RWPE2 (cell line): ENCODE measurements at regions not wholly inside any gene's neighbourhood (a gene's known extent, or its start where the extent isn't known, plus 50 kb on each side); places are given as distances from the start of the nearest gene placed in this dataset.
"Not testable (repeated sequence)": the region's sequence is repeated elsewhere in the genome, so short reads cannot be mapped to it uniquely, and the experiment has no call there.

ENCODE experiments used
- ATAC-seq: fragments of 200-7000 bp; cut with Tn5 transposase; 3 replicates; pipeline ENCODE4 v1.9.1; 2021; ENCODE audit warnings: low read depth
- DNase-seq: peaks from one replicate; pipeline ENCODE4 v3.0.0-alpha.2; 2020; ENCODE audit warnings: low spot score
- H3K27ac ChIP-seq: fragments of 450-650 bp; 2 replicates; pipeline ENCODE4 v1.5.1; 2017; ENCODE audit warnings: mild to moderate bottlenecking; ENCODE audit not compliant: poor library complexity, severe bottlenecking
- H3K27me3 ChIP-seq: fragments of 250-450 bp; sonication (Bioruptor Pico); 2 replicates; pipeline ENCODE4 v1.5.1; 2021; ENCODE audit warnings: mild to moderate bottlenecking, moderate library complexity; ENCODE audit not compliant: insufficient read depth, poor library complexity, severe bottlenecking
- H3K36me3 ChIP-seq: fragments of 250-450 bp; sonication (Bioruptor Pico); 2 replicates; pipeline ENCODE4 v1.5.1; 2020; ENCODE audit warnings: low read depth, mild to moderate bottlenecking, moderate library complexity
- H3K4me1 ChIP-seq: fragments of 250-450 bp; sonication (Bioruptor Pico); 2 replicates; pipeline ENCODE4 v1.5.1; 2021; ENCODE audit warnings: mild to moderate bottlenecking, moderate library complexity; ENCODE audit not compliant: insufficient read depth, poor library complexity, severe bottlenecking
- H3K4me3 ChIP-seq: fragments of 250-450 bp; sonication (Bioruptor Pico); 2 replicates; pipeline ENCODE4 v1.5.1; 2021; ENCODE audit warnings: mild to moderate bottlenecking, moderate library complexity; ENCODE audit not compliant: severe bottlenecking
- H3K9me3 ChIP-seq: fragments of 250-450 bp; sonication (Bioruptor Pico); 2 replicates; pipeline ENCODE4 v1.5.1; 2021; ENCODE audit warnings: mild to moderate bottlenecking, moderate library complexity; ENCODE audit not compliant: severe bottlenecking
- TF ChIP-seq, protein P1 (sequence below): fragments of 450-650 bp; IDR thresholded peaks from one replicate; pipeline ENCODE4 v1.5.1; 2017; ENCODE audit warnings: mild to moderate bottlenecking, moderate library complexity; ENCODE audit not compliant: poor library complexity, severe bottlenecking

GRCh38 chr15:44861439-44861910, 95.0 kb upstream of the TERB2 start:
- H3K9me3 ChIP-seq: no peaks in the 10 kb centered on the region
- no peak overlapping the region for H3K4me3 ChIP-seq
- TF ChIP-seq, protein P1, sequence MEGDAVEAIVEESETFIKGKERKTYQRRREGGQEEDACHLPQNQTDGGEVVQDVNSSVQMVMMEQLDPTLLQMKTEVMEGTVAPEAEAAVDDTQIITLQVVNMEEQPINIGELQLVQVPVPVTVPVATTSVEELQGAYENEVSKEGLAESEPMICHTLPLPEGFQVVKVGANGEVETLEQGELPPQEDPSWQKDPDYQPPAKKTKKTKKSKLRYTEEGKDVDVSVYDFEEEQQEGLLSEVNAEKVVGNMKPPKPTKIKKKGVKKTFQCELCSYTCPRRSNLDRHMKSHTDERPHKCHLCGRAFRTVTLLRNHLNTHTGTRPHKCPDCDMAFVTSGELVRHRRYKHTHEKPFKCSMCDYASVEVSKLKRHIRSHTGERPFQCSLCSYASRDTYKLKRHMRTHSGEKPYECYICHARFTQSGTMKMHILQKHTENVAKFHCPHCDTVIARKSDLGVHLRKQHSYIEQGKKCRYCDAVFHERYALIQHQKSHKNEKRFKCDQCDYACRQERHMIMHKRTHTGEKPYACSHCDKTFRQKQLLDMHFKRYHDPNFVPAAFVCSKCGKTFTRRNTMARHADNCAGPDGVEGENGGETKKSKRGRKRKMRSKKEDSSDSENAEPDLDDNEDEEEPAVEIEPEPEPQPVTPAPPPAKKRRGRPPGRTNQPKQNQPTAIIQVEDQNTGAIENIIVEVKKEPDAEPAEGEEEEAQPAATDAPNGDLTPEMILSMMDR: no peak
- H3K27ac ChIP-seq: no peak overlapping the region
- no peaks in the 10 kb centered on the region for H3K4me1 ChIP-seq
- DNase-seq: peak; percentile 65
- no peaks in the 10 kb centered on the region for H3K27me3 ChIP-seq
- no peak for ATAC-seq
- no peaks in the 10 kb centered on the region for H3K36me3 ChIP-seq

- Histone ChIP-seq H3K4me1 (no peaks in the 10 kb centered on the region), H3K4me3 (no peak overlapping the region), H3K36me3 (no peaks in the 10 kb centered on the region), H3K9me3 (no peaks in the 10 kb centered on the region), H3K27ac (no peak overlapping the region), H3K27me3 (no peaks in the 10 kb centered on the region)
- ATAC-seq (no peak), DNase-seq (no peak)
- TF ChIP-seq, protein P1: no peak
These were observed 94.6 kb upstream of the TERB2 start for GRCh38 chr15:44861917-44862316.

- H3K27me3 ChIP-seq, H3K36me3 ChIP-seq, ATAC-seq, H3K4me1 ChIP-seq, H3K9me3 ChIP-seq, H3K27ac ChIP-seq, DNase-seq, H3K4me3 ChIP-seq: not testable (repeated sequence)
These were observed 93.6 kb upstream of the TERB2 start for GRCh38 chr15:44862866-44863265.

DNA sequence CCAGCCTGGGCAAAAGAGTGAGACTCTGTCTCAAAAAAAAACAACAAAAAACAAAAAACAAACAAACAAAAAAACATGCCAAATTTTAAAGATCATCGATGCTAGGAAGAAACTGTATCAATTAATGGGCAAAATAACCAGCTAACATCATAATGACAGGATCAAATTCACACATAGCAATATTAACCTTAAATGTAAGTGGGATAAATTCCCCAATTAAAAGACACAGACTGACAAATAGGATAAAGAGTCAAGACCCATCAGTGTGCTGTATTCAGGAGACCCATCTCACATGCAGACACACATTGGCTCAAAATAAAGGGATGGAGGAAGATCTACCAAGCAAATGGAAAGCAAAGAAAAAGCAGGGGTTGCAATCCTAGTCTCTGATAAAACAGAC, 88.4 kb upstream of the TERB2 start:
- not testable (repeated sequence) for H3K4me3 ChIP-seq, H3K36me3 ChIP-seq, H3K4me1 ChIP-seq, ATAC-seq, DNase-seq, H3K27ac ChIP-seq, H3K27me3 ChIP-seq, H3K9me3 ChIP-seq

GRCh38 chr15:44870125-44870524, 86.4 kb upstream of the TERB2 start:
- H3K27ac ChIP-seq, DNase-seq, H3K4me3 ChIP-seq, H3K36me3 ChIP-seq, H3K27me3 ChIP-seq, H3K9me3 ChIP-seq, H3K4me1 ChIP-seq, ATAC-seq: not testable (repeated sequence)

- no peak for ATAC-seq
These were observed 83.4 kb upstream of the TERB2 start for GRCh38 chr15:44873103-44873502.

More at GRCh38 chr15:44873103-44873502, 83.4 kb upstream of the TERB2 start:
- Histone ChIP-seq H3K9me3 (no peaks in the 10 kb centered on the region), H3K27ac (no peak overlapping the region), H3K4me1 (no peaks in the 10 kb centered on the region), H3K27me3 (no peaks in the 10 kb centered on the region), H3K36me3 (no peaks in the 10 kb centered on the region), H3K4me3 (no peak overlapping the region)
- DNase-seq: no peak
- TF ChIP-seq, protein P1: no peak
